Stimulated activated CD4-positive, alpha-beta T cell treated with anti-CD3 and anti-CD28 coated beads, TNF-alpha, amount 100 ng/mL, for 24 hours (primary cell): ENCODE measurements at regions not wholly inside any gene's neighbourhood (a gene's known extent, or its start where the extent isn't known, plus 50 kb on each side); places are given as distances from the start of the nearest gene placed in this dataset.
"Not testable (repeated sequence)": the region's sequence is repeated elsewhere in the genome, so short reads cannot be mapped to it uniquely, and the experiment has no call there.

ENCODE experiments used
- DNase-seq, 3 experiments: peaks; one replicate each; pipeline ENCODE4 v3.0.0-alpha.2; 2020; ENCODE audit warnings: low read depth in 3 of 3

DNA sequence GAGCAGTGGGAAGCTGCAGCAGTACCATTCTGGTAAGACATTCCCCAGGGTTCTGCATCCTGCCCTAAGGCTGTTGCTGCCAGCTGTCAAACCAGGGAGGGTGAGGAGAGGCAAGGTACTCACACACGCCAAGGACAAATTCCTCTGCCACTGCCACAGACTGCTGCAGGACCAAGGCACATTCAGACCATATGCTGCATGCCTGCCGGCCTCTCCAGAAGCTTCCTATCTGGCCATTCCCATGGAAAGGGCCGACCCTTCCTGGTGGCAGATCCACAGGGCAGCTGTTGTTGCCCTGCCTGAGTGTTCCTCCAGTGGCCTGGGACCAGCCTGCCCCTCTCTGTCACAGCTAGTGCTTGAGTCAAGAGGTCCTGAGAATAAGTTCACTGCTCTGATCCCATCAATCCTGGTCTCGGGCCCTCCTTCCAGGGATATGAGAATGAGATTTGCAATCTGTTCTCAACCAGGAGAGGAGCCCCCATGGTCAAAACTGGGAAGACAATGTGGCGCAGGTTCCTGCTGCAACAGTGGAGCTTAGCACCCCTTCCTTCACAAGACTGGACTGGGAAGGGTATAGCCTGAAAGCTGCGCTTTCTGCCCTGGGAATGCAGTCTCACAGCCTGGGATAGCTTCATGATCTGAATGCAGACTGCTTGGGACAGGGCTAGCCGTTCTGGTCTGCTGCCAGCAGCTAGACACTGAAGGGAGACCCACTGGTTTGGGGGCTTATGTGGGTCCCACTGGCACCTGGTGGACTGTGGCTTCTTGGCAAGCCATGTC is 342.5 kb upstream of the NDST3 start:
- no peak for DNase-seq

DNA sequence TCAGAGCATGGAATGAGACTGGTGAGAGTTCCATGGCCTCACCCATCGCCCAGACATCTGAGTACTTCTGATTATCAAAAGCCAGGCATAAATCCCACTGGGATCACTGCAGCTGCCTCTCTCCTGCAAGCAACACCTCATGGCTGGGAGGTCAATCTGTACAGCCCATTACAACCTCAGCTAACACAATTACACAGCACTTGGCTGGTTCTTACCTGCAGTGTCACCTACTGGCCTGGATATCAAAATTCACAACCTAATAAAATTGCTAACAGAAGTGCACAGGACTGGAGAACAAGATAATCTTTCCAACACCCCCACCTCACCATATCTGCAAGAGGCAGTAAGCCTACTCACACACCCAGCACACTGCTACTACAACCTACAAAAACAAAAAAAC is 341.7 kb upstream of the NDST3 start:
- no peak for DNase-seq

DNA sequence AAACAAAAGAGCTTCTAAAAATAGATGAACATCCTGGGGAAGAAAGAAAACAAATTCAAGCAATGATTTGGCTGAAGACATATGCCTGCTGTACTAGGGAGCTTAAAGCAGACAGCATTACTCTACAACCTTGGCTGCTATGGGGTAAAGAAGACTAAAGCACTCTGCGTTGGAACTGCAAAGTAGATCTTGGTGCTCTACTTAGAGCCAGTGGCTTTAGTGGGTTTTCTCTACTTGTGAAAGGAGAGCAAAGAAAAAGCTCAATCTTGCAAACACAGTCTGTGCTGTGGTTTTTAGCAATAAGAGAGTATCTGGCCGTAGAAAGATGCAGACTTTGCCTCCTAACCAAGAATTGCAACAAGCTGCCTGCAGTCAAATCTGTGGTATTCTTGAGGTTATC is 334.7 kb upstream of the NDST3 start:
- no peak for DNase-seq

DNA sequence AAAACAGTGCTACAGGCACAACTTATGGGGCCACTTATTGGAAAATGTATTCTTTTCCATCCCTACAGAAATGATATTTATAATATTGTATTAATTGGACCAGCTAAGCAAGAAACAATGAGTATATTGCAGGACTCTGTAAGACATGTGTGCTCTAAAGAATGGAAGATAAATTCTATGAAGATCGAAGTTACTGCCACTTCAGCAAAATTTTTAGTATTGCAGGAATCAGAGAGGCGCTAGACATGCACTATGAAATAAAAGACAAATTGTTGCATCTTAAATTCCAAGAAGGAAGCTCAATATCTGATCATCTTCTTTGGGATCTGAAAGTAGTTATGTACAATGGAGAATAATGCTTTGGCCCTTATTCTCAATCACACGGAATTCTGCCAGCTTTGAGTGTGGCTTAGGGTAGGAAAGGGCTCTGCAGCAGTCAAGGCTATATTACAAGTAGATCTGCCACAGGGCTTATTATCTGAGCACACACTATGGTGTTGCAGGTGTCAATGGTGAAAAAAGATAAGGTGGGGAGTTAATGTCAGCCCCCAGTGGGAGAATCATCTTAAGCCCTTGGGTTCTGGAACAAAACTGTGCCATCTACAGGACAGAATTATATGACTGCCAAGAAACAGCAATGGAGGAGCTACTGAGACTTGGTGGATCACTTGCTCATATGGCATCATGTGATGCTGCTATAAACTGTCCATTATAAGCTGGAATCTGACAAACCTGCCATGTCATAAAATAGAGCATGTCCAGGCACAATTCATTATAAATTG is 334.0 kb upstream of the NDST3 start:
- DNase-seq = no peak

DNA sequence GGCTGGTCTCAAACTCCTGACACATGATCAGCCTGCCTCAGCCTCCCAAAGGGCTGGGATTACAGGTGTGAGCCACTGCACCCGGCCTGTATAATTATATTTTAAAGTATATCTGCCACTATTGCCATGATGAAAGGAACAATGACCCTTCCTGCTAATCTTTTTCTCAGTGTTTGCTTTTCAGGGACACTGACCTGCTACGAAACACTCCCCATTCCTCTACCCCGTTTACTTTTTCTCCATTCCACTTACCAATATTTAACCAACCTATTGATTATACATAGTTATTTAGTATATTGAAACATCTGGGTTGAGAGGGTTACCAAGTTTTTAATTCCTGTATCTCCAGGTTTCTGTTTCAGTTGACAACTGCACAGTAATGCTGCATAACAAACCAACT is 331.9 kb upstream of the NDST3 start:
- DNase-seq = no peak

DNA sequence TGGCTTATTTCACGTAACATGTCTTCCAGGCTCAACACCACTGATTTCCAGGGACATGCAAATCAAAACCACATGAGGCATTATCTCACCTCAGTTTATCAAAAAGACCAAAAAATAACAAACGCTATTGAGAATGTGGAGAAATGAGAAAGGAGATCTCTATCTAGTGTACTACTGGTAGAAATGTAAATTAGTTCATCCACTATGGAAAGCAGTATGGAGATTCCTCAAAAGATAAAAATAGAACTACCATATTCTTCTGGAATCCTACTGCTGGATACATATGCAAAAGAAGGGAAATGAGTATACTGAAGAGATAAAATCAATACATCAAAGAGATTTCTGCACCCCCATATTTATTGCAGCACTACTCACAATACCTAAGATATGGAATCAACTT is 329.6 kb upstream of the NDST3 start:
- DNase-seq = no peak

DNA sequence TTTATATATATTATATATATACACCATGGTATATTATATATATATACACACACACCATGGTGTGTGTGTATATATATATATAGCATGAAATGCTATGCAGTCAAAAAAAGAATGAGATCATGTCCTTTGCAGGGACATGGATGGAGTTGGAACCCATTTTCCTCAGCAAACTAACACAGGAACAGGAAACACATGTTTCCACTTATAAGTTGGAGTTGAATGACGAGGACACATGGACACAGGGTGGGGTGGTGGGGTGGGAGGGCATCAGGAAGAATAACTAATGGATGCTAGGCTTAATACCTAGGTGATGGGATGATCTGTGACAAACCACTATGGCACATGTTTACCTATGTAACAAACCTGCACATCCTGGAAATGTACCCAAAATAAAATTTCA is 293.6 kb upstream of the NDST3 start:
- DNase-seq = no peak

DNA sequence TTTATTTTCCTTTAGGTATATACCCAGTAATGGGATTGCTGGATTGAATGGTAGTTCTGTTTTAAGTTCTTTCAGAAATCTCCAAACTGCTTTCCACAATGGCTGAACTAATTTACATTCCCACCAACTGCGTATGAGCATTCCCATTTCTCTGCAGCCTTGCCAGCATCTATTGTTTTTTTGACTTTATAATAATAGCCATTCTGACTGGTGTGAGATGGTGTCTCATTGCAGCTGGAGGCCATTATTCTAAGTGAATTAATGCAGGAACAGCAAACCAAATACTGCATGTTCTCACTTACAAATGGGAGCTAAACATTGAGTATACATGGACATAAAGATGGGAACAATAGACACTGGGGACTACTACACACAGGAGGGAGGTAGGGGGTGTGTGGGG is 288.9 kb upstream of the NDST3 start:
- not testable (repeated sequence) for DNase-seq

DNA sequence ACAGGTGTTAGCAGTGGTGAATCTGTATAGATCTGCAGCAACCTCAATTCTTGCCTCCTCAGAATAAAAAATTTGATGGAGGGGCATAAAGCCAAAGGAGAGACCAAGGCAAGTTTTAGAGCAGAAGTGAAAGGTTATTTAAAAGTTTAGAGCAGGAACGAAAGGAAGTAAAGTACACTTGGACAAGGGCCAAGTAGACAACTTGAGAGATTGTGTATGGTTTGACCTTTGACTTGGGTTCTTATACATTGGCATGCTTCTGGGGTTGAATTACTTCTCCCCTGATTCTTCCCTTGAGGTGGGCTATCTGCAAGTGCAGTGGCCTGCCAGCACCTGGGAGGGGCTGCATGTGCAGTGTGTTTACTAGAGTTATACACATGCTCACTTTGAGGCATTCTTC is 278.8 kb upstream of the NDST3 start:
- DNase-seq = no peak

DNA sequence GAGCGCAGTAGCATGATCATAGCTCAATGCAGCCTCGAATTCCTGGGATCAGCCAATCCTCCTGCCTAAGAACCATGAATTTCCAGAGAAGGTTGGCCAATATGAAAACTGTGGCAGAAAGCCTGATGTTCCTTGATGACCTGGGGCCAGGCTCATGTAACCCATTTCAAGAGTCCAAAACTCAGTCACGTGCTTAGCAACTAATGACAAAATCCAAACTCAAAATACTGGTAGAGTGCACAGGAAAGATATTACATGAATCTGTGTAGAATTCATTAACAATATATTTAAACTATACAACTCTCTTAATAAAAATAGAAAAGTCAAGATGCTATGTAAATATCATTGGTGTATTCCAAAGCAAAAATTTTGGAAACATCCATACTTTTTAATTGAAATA is 265.7 kb upstream of the NDST3 start:
- DNase-seq = no peak

DNA sequence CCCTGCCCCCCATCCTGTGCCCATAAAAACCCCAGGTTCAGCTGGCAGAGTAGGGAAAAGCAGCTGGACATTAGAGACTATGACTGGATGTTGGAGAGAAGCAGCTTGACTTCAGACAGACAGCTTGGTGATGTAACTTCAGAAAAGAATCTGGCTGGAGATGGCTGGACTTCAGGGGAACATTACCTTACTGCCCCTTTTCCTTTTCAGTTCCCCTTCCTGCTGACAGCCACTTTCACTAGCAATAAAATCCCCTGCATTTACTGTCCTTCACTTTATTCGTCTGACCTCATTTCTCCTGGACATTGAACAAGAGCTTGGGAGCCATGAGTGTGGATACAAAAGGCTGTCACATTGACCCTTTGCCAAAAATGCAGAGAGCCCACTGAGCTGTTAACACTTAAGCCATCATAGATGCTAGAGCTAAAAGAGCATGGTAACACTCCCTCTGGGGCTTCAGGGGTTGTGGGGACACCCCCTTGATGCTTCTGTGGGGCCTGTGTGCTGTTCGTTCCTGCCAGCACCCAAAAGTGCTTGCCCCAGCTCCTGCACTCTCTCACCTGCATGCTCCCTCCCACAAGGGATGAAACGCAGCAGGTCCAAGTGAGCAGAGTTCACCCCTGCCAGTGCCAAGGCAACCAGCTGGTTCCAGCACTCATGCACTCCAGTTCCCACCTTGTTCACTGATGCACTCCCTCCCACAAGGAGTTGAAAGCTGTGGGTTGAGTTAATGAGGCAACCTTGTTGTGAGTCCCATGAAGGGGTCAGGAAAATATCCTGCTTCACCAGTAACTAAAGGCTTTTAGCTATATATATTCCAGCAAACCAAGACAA is 263.8 kb upstream of the NDST3 start:
- no peak for DNase-seq

DNA sequence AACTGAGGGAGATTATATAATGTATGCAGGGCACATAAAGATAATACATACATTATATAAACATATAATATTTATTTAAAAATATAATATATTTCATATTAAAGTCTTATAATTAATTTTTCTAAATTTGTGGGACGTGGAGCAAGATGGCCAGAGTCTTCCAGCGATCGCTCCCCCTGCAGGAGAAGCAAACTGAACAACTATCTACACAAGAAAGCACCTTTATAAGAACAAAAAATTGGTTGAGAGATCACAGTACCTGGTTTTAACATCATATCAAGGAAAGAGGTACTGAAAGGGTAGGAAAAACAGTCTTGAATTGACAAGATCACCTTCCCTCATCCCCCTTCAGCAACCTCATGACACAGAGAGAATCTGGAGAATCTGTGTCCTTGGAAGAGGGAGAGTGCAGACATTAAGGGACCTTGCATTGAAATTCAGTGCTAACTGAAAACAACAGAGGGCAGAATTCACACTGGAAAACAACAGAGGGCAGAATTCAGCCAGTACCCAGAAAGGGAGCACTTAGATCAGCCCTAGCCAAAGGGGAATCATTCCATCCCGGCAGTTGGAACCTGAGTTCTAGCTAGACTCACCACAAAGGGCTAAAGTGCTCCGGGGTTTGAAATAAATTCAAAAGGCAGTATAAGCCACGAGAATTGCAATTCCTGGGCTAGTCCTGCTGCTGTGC is 262.5 kb upstream of the NDST3 start:
- no peak for DNase-seq

DNA sequence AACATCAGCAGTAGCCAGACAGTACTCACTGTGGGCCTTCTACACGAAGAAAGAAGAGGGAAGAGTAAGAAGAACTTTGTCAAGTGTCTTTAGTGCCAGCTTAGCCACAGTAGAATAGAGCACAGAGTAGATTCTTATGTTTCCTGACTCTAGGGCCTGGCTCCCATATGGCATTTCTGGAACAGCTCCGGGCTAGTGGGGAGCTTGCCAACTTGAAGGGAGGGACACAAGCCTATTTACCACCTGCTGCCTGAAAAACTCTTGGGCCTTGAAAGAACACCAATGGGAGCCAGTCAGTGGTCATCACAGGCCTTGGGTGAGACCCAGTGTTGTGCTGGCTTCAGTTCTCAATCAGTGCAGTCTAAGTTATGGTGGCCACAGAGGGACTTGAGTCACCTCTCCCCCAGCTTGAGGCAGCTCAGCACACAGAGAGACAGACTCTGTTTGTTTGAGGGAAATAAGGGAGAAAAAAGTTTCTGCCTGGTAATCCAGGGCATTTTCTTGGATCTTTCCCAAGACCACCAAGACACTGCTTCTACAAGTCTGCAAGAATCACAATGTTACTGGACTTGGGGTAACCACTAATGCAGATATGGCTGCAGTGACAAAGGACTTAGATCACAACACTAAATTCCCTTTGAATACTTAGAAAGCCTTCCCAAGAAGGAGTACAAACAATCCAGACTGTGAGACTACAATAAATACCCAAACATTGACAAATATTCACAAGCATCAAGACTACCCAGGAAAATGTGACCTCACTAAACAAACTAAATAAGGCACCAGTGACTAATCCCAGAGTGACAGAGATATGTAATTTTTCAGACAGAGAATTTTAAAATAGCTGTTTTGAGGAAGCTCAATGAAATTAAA is 261.0 kb upstream of the NDST3 start:
- DNase-seq = no peak

DNA sequence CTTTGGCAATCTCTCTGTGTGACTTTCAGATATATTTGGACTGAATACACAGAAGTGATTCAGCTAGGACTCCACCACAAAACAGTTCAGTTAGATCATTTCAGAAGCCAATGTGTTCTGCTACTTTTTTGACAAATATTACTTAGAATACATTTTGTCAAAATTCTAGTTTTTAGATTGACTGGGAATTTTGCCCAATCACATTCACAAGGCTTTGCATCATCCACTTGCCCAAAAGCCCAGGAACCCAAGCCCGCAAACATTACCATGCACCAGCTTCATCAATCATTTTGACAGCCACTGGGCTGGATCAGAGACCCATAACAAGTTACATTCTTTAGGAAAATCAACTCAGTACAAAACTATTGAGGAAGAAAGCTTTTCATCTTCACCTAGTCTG is 256.6 kb upstream of the NDST3 start:
- no peak for DNase-seq

DNA sequence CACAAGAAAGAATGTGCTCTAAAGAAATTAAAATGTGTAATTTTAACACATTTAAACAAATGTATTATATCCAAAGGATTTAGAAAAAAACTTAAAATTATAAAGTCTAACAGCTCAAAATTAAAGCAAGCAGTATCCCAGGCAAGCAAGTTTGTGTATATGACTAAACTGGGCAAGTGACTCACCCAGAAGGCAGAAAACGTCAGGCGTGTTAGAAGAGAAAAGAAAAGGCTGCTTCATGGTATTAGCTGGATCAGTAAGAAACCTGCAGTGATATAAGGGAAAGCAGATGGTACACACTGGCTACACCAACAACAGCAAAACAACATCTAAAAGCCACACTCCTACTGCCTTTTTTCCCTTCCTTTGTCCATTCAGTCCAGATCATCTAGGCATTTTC is 250.6 kb upstream of the NDST3 start:
- no peak for DNase-seq

DNA sequence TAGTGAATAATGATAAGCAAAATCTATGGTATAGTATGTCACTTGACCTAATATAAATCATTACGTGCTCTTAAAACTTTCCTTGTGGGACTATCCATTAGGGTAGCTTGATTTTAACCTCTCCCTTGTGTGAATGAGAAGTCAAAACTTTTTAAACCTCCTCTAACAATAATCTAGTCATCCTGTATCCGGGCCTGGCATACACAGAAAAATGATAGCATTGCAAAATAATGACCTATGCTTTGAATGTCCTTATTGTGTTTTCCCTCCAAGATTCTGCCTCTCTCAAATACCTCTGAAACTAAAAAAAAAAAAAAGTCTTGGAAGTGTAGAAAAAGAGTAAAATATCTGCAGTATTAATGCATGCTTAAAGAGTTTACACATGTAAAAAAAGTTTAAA is 250.0 kb upstream of the NDST3 start:
- DNase-seq = no peak

DNA sequence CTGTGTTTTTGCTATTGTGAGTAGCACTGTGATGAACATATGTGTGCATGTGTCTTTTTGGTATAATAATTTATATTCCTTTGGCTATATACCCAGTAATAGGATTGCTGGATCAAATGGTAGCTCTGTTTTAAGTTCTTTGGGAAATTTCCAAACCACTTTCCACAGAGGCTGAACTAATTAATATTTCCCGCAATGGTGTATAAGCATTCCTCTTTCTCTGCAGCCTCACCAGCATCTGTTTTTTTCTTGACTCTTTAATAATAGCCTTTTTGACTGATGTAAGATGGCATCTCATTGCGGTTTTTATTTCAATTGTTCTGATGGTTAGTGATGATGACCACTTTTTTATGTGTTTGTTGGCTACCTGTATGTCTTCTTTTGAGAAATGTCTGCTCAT is 247.7 kb upstream of the NDST3 start:
- no peak for DNase-seq

DNA sequence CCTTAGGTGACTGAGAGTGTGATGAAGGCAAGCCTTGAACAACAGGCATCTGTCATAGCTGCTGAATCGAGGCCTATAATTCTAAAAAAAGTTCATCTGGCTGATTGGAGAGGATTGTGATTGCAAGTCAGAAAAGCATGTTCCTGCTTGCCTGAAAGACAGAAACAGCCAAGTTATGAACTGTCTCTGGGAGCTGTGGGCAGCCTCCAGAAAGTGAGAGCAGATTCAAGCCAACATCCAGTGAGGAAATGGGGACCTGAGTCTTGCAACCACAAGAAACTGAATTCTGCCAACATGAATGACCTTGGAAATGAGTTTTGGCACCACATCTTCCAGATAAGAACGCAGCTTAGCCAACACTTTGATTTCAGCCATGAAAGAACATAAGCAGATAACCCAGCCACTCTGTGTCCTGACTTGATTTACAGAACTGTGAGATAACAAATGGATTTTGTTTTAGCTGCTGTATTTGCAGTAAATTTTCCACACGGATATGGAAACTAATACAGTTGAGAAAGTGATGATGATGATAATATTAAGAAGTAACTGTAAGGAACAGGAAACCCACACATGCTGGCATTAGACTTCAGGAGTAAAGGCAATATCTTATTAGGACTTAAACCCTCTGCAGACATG is 240.3 kb upstream of the NDST3 start:
- no peak for DNase-seq

DNA sequence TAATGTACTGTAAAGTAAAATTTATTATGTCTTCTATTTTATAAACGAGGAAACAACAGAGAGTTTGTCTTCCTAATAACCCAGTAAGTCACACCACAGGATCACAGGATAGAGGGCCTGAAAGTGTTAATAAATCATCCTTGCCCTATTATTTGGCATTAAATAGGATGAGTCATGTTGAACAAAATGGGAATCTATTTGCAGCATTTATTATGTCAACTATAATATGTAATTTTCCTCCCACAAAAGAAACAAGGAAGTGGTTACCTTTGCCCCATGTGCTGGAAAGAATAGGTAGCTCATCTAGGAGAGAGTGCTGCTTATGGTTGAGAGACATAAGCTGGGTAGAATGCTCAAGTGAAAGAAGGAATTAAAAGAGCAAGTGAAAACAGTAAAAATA is 237.6 kb upstream of the NDST3 start:
- DNase-seq = no peak

DNA sequence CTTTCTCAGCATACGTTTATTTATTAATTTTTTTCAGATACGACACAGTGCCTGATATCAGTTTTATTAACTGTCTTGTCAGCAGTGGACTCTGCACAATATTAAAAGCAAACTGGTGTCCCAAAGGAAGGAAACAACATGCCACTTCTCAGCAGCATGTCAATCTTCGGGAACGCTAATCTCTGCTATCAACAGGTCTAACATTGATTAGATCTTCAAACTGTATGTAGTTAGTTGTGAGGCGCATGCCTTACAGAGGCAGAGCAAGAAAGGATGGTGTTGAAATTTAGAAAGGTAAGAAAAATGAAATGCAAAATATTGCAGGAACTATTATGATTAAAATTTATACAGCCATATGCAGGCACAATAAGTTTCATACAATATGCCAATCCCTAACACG is 233.7 kb upstream of the NDST3 start:
- no peak for DNase-seq

DNA sequence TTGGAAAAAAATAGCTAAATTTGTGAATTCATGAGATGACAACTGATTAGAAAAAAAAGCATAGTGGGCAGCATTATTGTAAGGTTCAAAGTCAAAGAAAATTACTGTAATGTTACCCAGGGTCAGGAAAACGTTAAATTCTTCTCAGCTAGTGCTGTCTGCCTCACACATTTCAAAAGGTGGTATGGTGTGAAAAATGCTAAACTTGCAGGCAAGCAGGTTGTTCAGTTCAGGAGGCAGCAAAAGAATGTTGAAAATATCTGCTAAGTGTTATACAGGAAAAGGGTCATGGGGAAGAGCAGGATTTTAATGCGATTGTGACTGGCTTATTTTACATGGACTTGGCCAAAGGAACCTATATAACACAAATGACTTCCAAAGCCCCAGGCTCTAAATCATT is 232.5 kb upstream of the NDST3 start:
- DNase-seq = no peak
